Left ventricle myocardium inferior (tissue), 1 donor: ENCODE measurements at regions not wholly inside any gene's neighbourhood (a gene's known extent, or its start where the extent isn't known, plus 50 kb on each side); places are given as distances from the start of the nearest gene placed in this dataset.

Experiments used
- DNase-seq: peaks from one replicate; pipeline ENCODE4 v3.0.0-alpha.2; 2020
- H3K27ac ChIP-seq: fragments of 200-600 bp; replicated peaks from 2 replicates; pipeline ENCODE4 v1.8.0; 2021
- H3K27me3 ChIP-seq: fragments of 200-600 bp; 2 replicates; pipeline ENCODE4 v1.8.0; 2021; ENCODE audit warnings: low read depth
- H3K36me3 ChIP-seq: fragments of 200-600 bp; 2 replicates; pipeline ENCODE4 v1.8.0; 2021
- H3K4me1 ChIP-seq: fragments of 200-600 bp; 2 replicates; pipeline ENCODE4 v1.8.0; 2021
- H3K4me3 ChIP-seq: fragments of 200-600 bp; 2 replicates; pipeline ENCODE4 v1.8.0; 2021; ENCODE audit warnings: mild to moderate bottlenecking, moderate library complexity
- H3K9me3 ChIP-seq: fragments of 200-600 bp; replicated peaks from 2 replicates; pipeline ENCODE4 v1.8.0; 2021
- CTCF ChIP-seq: fragments of 200-600 bp; IDR thresholded peaks from 2 replicates; pipeline ENCODE4 v1.8.0; 2021; ENCODE audit warnings: antibody characterized with exemption, mild to moderate bottlenecking, borderline replicate concordance
- intact Hi-C: fragments of 100-400 bp; cut with micrococcal nuclease; formaldehyde crosslinking; loops from one replicate; pipeline ENCODE4 v1.11.0; 2022
- donor health status: DM: no; HTN: yes; CAD: no; lungs with severe emphysema.

- Histone ChIP-seq H3K27ac (no peak overlapping the region), H3K9me3 (no peaks in the 10 kb centered on the region), H3K27me3 (no peaks in the 10 kb centered on the region), H3K4me3 (no peak overlapping the region), H3K4me1 (no peaks in the 10 kb centered on the region), H3K36me3 (no peaks in the 10 kb centered on the region)
- no peak for DNase-seq
- intact Hi-C loops = no loop called here
- no peak for TF ChIP-seq CTCF
These were observed 52.1 kb upstream of the PAPPA start for GRCh38 chr9:116101516-116101915.

- Histone ChIP-seq H3K36me3 (no peaks in the 10 kb centered on the region), H3K27me3 (no peaks in the 10 kb centered on the region), H3K9me3 (no peaks in the 10 kb centered on the region), H3K27ac (no peak overlapping the region), H3K4me1 (no peaks in the 10 kb centered on the region), H3K4me3 (no peak overlapping the region)
- intact Hi-C loops = no loop called here
- no peak for DNase-seq
- no peak for TF ChIP-seq CTCF
These were observed 51.0 kb upstream of the PAPPA start for GRCh38 chr9:116102596-116102995.
